Natural killer cell treated with Interleukin-12 subunit alpha and Interleukin-12 subunit beta and Interleukin-15 and Interleukin-18, amount 100 ng/mL, for 72 hours (primary cell): ENCODE measurements at regions not wholly inside any gene's neighbourhood (a gene's known extent, or its start where the extent isn't known, plus 50 kb on each side); places are given as distances from the start of the nearest gene placed in this dataset.
"Not testable (repeated sequence)": the region's sequence is repeated elsewhere in the genome, so short reads cannot be mapped to it uniquely, and the experiment has no call there.

Experiments used
- ATAC-seq, 2 donors: fragments of 150-1000 bp; cut with Tn5 transposase in 1 of 2; sonication (Bioruptor Pico), chemical (Tn5 transposase) in 1 of 2; 2 replicates each; pipeline ENCODE4 v1.10.0; 2021
- DNase-seq: peaks from one replicate; pipeline ENCODE4 v3.0.0; 2022; ENCODE audit warnings: low spot score
- H3K27ac Mint-ChIP-seq, 2 donors: 1 replicate in 1 of 2; 2 replicates in 1 of 2; pipeline ENCODE4 v1.8.0; 2022; ENCODE audit warnings: mixed read lengths in 2 of 2, mild to moderate bottlenecking in 1 of 2, moderate library complexity in 1 of 2
- H3K27me3 Mint-ChIP-seq, 2 donors: 1 replicate in 1 of 2; 2 replicates in 1 of 2; pipeline ENCODE4 v1.8.0; 2022; ENCODE audit warnings: mixed read lengths in 2 of 2
- H3K36me3 Mint-ChIP-seq: one replicate; pipeline ENCODE4 v1.8.0; 2022; ENCODE audit warnings: mixed read lengths
- H3K4me1 Mint-ChIP-seq, 2 donors: 1 replicate in 1 of 2; 2 replicates in 1 of 2; pipeline ENCODE4 v1.8.0; 2022; ENCODE audit warnings: low read depth in 2 of 2, mixed read lengths in 2 of 2, mild to moderate bottlenecking in 1 of 2
- H3K4me3 Mint-ChIP-seq: one replicate; pipeline ENCODE4 v1.8.0; 2022; ENCODE audit warnings: mixed read lengths
- H3K9me3 Mint-ChIP-seq: 2 replicates; pipeline ENCODE4 v1.8.0; 2022; ENCODE audit warnings: mixed read lengths

GRCh38 chr22:48629631-48630432, 1197.8 kb downstream of the BRD1 start:
- Mint-ChIP-seq H3K27me3 (no peaks in the 10 kb centered on the region), H3K9me3 (no peaks in the 10 kb centered on the region), H3K36me3 (no peaks in the 10 kb centered on the region), H3K4me1 (no peaks in the 10 kb centered on the region), H3K27ac (no peak overlapping the region), H3K4me3 (no peak overlapping the region)
- ATAC-seq: no peak
- no peak for DNase-seq

- H3K4me1 Mint-ChIP-seq: no peaks in the 10 kb centered on the region
- no peak overlapping the region for H3K4me3 Mint-ChIP-seq
- DNase-seq (no peak), ATAC-seq (no peak)
- H3K27me3 Mint-ChIP-seq: no peaks in the 10 kb centered on the region
- no peaks in the 10 kb centered on the region for H3K9me3 Mint-ChIP-seq
- no peaks in the 10 kb centered on the region for H3K36me3 Mint-ChIP-seq
- no peak overlapping the region for H3K27ac Mint-ChIP-seq
These were observed 1198.7 kb downstream of the BRD1 start for GRCh38 chr22:48628891-48629543.

GRCh38 chr22:48627966-48628365, 1199.7 kb downstream of the BRD1 start:
- Mint-ChIP-seq H3K36me3 (no peaks in the 10 kb centered on the region), H3K4me1 (no peaks in the 10 kb centered on the region), H3K4me3 (no peak overlapping the region), H3K27me3 (no peaks in the 10 kb centered on the region), H3K9me3 (no peaks in the 10 kb centered on the region), H3K27ac (no peak overlapping the region)
- DNase-seq (no peak), ATAC-seq (no peak)

GRCh38 chr22:48627203-48627602, 1200.5 kb downstream of the BRD1 start:
- no peak for ATAC-seq
- Mint-ChIP-seq H3K4me3 (no peak overlapping the region), H3K27me3 (no peaks in the 10 kb centered on the region), H3K9me3 (no peaks in the 10 kb centered on the region), H3K27ac (no peak overlapping the region), H3K4me1 (no peaks in the 10 kb centered on the region), H3K36me3 (no peaks in the 10 kb centered on the region)
- DNase-seq: no peak

- no peaks in the 10 kb centered on the region for H3K9me3 Mint-ChIP-seq
- no peaks in the 10 kb centered on the region for H3K36me3 Mint-ChIP-seq
- H3K27ac Mint-ChIP-seq: no peak overlapping the region
- H3K4me1 Mint-ChIP-seq: no peaks in the 10 kb centered on the region
- DNase-seq: no peak
- H3K27me3 Mint-ChIP-seq: no peaks in the 10 kb centered on the region
- H3K4me3 Mint-ChIP-seq: no peak overlapping the region
- no peak for ATAC-seq
These were observed 1203.3 kb downstream of the BRD1 start for GRCh38 chr22:48624401-48624800.

- no peak for ATAC-seq
- Mint-ChIP-seq H3K4me3 (no peak overlapping the region), H3K27me3 (no peaks in the 10 kb centered on the region), H3K9me3 (no peaks in the 10 kb centered on the region), H3K4me1 (no peaks in the 10 kb centered on the region), H3K27ac (no peak overlapping the region), H3K36me3 (no peaks in the 10 kb centered on the region)
- DNase-seq: no peak
These were observed 1204.7 kb downstream of the BRD1 start for GRCh38 chr22:48622891-48623545.

- no peak for ATAC-seq
- no peaks in the 10 kb centered on the region for H3K9me3 Mint-ChIP-seq
- DNase-seq: no peak
These were observed 1206.6 kb downstream of the BRD1 start for GRCh38 chr22:48621085-48621484.

GRCh38 chr22:48620460-48620859, 1207.2 kb downstream of the BRD1 start:
- H3K4me3 Mint-ChIP-seq, ATAC-seq, H3K27me3 Mint-ChIP-seq, H3K9me3 Mint-ChIP-seq, H3K36me3 Mint-ChIP-seq, H3K4me1 Mint-ChIP-seq, H3K27ac Mint-ChIP-seq, DNase-seq: not testable (repeated sequence)

More at GRCh38 chr22:48621085-48621484, 1206.6 kb downstream of the BRD1 start:
- H3K4me3 Mint-ChIP-seq: no peak overlapping the region
- H3K36me3 Mint-ChIP-seq: no peaks in the 10 kb centered on the region
- H3K27me3 Mint-ChIP-seq: no peaks in the 10 kb centered on the region
- no peak overlapping the region for H3K27ac Mint-ChIP-seq
- H3K4me1 Mint-ChIP-seq: no peaks in the 10 kb centered on the region

GRCh38 chr22:48619721-48620120, 1208.0 kb downstream of the BRD1 start:
- ATAC-seq (no peak), DNase-seq (no peak)
- no peaks in the 10 kb centered on the region for H3K36me3 Mint-ChIP-seq
- H3K4me3 Mint-ChIP-seq: no peak overlapping the region
- no peaks in the 10 kb centered on the region for H3K27me3 Mint-ChIP-seq
- H3K9me3 Mint-ChIP-seq: no peaks in the 10 kb centered on the region
- no peaks in the 10 kb centered on the region for H3K4me1 Mint-ChIP-seq
- H3K27ac Mint-ChIP-seq: no peak overlapping the region

DNA sequence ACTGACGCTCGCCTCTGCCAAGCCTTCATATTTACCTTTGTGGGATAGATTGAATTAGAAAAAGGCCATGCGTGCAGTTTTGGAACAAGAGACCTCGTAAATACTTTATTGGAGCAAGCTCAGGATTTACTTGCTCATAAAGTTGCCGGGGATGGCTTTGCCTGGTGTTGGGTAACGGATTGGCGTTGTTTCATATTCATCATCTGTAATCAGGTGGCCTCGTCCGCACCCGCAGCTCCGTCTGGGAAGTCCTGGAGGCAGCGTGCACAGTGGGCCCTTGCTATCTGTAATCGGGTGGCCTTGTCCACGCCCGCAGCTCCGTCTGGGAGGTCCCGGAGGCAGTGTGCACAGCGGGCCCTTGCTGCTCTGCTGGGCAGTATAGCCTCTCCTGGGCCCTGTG, 1209.3 kb downstream of the BRD1 start:
- Mint-ChIP-seq H3K27ac (no peak overlapping the region), H3K4me1 (no peaks in the 10 kb centered on the region), H3K4me3 (no peak overlapping the region), H3K27me3 (no peaks in the 10 kb centered on the region), H3K36me3 (no peaks in the 10 kb centered on the region), H3K9me3 (no peaks in the 10 kb centered on the region)
- DNase-seq (no peak), ATAC-seq (no peak)

DNA sequence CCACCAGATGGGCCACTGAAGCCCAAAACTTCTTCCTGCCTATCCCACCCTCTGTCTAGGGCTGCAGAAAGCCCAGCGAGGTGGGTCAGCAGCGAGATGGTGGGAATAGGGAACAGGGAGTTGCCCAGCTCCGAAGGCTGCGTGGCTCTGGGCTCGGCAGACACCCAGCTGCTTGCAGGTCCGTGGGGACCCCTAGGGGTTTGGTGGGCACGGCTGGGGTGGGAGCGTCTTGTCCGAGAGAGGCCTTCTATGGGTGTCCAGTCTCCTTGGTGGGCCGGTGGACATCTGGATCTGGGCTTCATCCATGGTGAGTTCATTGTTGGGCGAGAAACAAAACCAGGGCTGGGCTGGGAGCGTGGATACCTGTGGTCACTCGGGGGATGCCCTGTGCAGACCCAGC, 1211.0 kb downstream of the BRD1 start:
- no peaks in the 10 kb centered on the region for H3K9me3 Mint-ChIP-seq
- DNase-seq (no peak), ATAC-seq (no peak)
- H3K4me3 Mint-ChIP-seq: no peak overlapping the region
- no peak overlapping the region for H3K27ac Mint-ChIP-seq
- H3K27me3 Mint-ChIP-seq: no peaks in the 10 kb centered on the region
- no peaks in the 10 kb centered on the region for H3K4me1 Mint-ChIP-seq
- H3K36me3 Mint-ChIP-seq: no peaks in the 10 kb centered on the region

GRCh38 chr22:48615171-48616008, 1212.3 kb downstream of the BRD1 start:
- no peak for ATAC-seq
- Mint-ChIP-seq H3K27me3 (peaks cover 0 to 2% of the 10 kb centered on the region in 2 donors), H3K36me3 (no peaks in the 10 kb centered on the region), H3K9me3 (no peaks in the 10 kb centered on the region), H3K27ac (no peak overlapping the region), H3K4me1 (no peaks in the 10 kb centered on the region), H3K4me3 (no peak overlapping the region)
- DNase-seq: no peak

- no peak for ATAC-seq
These were observed 1214.0 kb downstream of the BRD1 start for GRCh38 chr22:48613566-48614200.

More at GRCh38 chr22:48613566-48614200, 1214.0 kb downstream of the BRD1 start:
- Mint-ChIP-seq H3K36me3 (no peaks in the 10 kb centered on the region), H3K27ac (no peak overlapping the region), H3K4me3 (no peak overlapping the region), H3K9me3 (no peaks in the 10 kb centered on the region), H3K4me1 (no peaks in the 10 kb centered on the region), H3K27me3 (peaks cover 0 to 2% of the 10 kb centered on the region in 2 donors)
- no peak for DNase-seq
